ENCODE measurements at regions not wholly inside any gene's neighbourhood (a gene's known extent, or its start where the extent isn't known, plus 50 kb on each side); places are given as distances from the start of the nearest gene placed in this dataset.

DNA sequence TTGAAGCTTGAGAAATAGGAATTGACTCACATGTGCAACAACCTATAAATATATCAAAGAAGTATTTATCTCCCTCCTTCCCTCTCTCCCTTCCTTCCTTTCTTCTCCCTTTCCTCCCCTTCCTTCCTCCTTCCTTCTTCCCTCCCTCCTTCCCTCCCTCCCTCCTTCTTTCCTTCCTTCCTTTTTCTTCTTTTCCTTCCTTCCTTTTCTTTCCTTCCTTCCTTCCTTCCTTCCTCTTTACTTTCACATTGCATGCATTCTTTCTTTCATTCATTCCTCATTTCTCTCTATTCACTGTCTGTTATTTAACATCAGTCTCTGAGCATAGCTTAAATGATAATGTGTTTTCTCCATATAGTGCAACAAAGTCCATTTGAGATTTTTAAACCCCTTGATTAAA is 214.2 kb downstream of the CHRM3 start:
- TF ChIP-seq PCBP2 (IDR thresholded peaks at IDR 0.05; ENCODE audit: low read depth, low read length, poor library complexity, severe bottlenecking) (peak; percentile 78), CBFA2T2 (conservative IDR thresholded peaks at IDR 0.05) (no peak)
- DNase-seq (ENCODE audit: extremely low read depth in 1 of 4, low spot score in 3 of 4) (no peak), FAIRE-seq (no peak), ATAC-seq (no peak)
- POLR2A ChIA-PET, result no interaction called here
- Histone ChIP-seq H3K27ac (ENCODE audit: extremely low read depth, low read depth, low read length) (no peak overlapping the region), H2AFZ (ENCODE audit: low read depth, low read length) (no peak overlapping the region), H3K36me3 (ENCODE audit: control insufficient read depth, insufficient read depth, low read length) (no peaks in the 10 kb centered on the region), H3K9me3 (replicated peaks; ENCODE audit: control insufficient read depth, insufficient read depth, low read depth, low read length) (no peaks in the 10 kb centered on the region), H3K27me3 (ENCODE audit: control insufficient read depth in 2 of 2, insufficient read depth in 2 of 2, low read length in 2 of 2) (no peaks in the 10 kb centered on the region), H4K20me1 (replicated peaks; ENCODE audit: control insufficient read depth, insufficient read depth, low read length) (no peaks in the 10 kb centered on the region), H3K4me2 (ENCODE audit: insufficient read depth, low read length) (no peak overlapping the region), H3K9ac (ENCODE audit: insufficient read depth in 1 of 2, low read depth in 2 of 2, low read length in 2 of 2) (no peak overlapping the region), H3K4me3 (no peak overlapping the region), H3K9me1 (ENCODE audit: control insufficient read depth, insufficient read depth, low read length) (no peaks in the 10 kb centered on the region), H3K79me2 (ENCODE audit: control insufficient read depth, insufficient read depth, low read length) (no peaks in the 10 kb centered on the region), H3K4me1 (replicated peaks in 1 of 2; ENCODE audit: control insufficient read depth in 2 of 2, insufficient read depth in 2 of 2, low read length in 2 of 2) (no peaks in the 10 kb centered on the region)
- intact Hi-C loops (cut with micrococcal nuclease), result no loop called here
- in situ Hi-C loops (cut with MboI), result no loop called here
- no TSS peak for BruUV-seq (replicated peaks)
- CTCF ChIA-PET (ENCODE audit: low intra/inter-chr PET ratio), result no interaction called here

DNA sequence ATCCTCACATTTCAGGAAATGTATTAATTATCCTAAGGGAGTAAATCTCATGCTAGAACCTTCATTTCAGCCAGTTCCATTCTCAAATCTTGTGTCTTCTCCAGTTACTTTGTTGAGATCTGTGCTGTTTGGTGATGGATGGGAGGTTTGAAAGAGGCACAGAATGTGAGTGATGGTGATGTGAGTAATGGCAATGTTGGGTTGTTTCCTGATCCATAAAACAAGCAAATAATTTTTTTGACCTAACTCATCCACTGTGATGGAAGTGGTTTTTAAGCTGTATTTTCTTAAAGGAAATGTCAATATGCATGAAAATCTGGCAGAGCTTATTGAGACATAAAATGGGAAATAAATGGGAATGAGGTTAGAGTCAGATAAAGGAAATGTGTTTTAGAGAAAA is 214.7 kb downstream of the CHRM3 start:
- FAIRE-seq, result no peak
- Histone ChIP-seq H3K36me3 (ENCODE audit: control insufficient read depth, insufficient read depth, low read length) (no peaks in the 10 kb centered on the region), H2AFZ (ENCODE audit: low read depth, low read length) (no peak overlapping the region), H3K9me3 (replicated peaks; ENCODE audit: control insufficient read depth, insufficient read depth, low read depth, low read length) (no peaks in the 10 kb centered on the region), H3K79me2 (ENCODE audit: control insufficient read depth, insufficient read depth, low read length) (no peaks in the 10 kb centered on the region), H4K20me1 (replicated peaks; ENCODE audit: control insufficient read depth, insufficient read depth, low read length) (no peaks in the 10 kb centered on the region), H3K9me1 (ENCODE audit: control insufficient read depth, insufficient read depth, low read length) (no peaks in the 10 kb centered on the region), H3K27ac (ENCODE audit: extremely low read depth, low read depth, low read length) (no peak overlapping the region), H3K27me3 (ENCODE audit: control insufficient read depth in 2 of 2, insufficient read depth in 2 of 2, low read length in 2 of 2) (no peaks in the 10 kb centered on the region), H3K4me3 (no peak overlapping the region), H3K9ac (ENCODE audit: insufficient read depth in 1 of 2, low read depth in 2 of 2, low read length in 2 of 2) (no peak overlapping the region), H3K4me1 (replicated peaks in 1 of 2; ENCODE audit: control insufficient read depth in 2 of 2, insufficient read depth in 2 of 2, low read length in 2 of 2) (no peaks in the 10 kb centered on the region), H3K4me2 (ENCODE audit: insufficient read depth, low read length) (no peak overlapping the region)
- ChIA-PET CTCF (ENCODE audit: low intra/inter-chr PET ratio) (no interaction called here), POLR2A (no interaction called here)
- no TSS peak for BruUV-seq (replicated peaks)
- no peak for ATAC-seq
- TF ChIP-seq ZNF583 (CRISPR knock-in tag; IDR thresholded peaks at IDR 0.05), result no peak
- in situ Hi-C loops (cut with MboI), result no loop called here
- intact Hi-C loops (cut with micrococcal nuclease), result no loop called here
- no peak for DNase-seq (ENCODE audit: extremely low read depth in 1 of 4, low spot score in 3 of 4)

Measured in K562 (cell line).